Fibroblast of skin of right quadriceps (primary cell): ENCODE measurements at regions not wholly inside any gene's neighbourhood (a gene's known extent, or its start where the extent isn't known, plus 50 kb on each side); places are given as distances from the start of the nearest gene placed in this dataset.
A peak's percentile ranks its signal among the peaks of the same experiment; 100 is the strongest.

Experiments used
- DNase-seq: peaks from one replicate; pipeline ENCODE4 v3.0.0-alpha.2; 2013

DNA sequence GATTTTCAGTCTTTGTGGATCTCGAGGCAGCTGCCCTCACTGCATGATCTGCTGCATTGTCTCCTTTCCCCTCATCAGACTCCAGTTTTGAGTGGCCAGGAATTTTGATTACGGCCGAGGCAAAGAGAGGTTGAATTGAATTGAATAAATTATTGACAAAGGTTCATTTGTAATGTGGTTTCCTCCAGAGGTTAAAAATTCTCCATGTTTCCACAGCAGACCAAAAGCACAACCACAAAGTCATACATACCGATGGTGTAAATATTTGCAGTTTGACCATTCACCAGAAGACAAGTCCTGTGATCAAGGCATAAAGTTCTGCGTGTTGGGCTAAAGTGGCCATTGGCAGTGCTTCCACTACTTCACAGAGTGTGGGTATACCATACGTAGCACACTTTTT, 343.8 kb upstream of the MYT1L start:
- DNase-seq, result no peak

DNA sequence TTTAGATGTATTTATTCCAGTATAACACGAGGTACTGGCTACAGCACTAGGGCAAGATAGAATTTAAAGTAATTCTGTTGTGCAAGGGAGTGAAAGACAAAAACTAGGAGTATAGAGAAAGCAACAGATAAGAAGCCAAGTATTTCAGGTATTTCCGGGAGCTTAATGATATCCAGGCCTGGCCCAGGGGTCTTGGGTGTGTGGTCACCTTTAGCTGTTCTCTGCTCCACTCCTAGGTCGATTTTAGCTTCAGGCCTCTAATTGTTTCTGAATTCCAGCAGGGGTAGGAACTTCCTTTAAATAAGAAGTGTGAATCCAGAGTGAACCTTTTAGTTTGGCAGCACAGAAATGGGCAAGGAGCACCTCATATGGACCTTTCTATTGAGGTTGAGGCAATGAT, 342.3 kb upstream of the MYT1L start:
- no peak for DNase-seq

DNA sequence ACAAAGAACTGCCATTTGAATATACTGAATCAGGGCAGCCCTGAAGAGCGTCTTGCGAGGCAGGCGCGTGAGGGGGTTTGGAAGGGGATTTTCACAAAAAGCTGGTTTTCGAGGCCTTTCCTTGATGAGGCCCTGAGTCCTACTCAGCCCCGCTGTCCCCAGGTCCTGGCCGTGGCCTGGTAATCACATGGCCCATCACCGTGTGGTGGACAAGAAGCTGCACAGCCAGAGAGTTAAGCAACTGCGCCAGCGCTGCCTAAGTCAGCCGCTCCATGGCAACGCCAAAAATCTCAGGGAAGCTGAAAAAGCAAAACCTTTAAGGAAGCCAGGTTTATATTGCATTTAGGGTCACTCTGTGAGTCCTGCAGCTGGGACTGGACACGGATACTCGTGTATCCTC, 341.2 kb upstream of the MYT1L start:
- DNase-seq, result no peak

DNA sequence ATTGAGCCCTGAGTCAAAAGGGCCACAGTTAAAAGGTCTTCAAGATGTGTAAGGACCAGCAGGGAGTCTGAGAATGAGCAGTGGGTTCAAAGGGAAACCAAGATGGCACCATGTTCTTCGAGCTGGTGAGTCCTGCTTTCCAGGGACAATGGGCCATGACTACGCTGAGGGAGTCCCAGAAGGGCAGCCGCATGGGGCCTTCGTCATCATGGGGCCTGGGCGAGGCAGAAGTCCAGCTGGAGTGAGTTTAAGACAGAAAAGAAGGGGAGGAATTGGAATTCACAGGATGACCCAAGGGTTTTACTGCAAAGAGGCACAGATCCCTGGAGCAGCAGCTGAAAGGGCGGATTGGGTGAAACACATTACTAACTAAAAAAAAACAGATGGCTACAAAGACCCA, 340.8 kb upstream of the MYT1L start:
- DNase-seq, result no peak

DNA sequence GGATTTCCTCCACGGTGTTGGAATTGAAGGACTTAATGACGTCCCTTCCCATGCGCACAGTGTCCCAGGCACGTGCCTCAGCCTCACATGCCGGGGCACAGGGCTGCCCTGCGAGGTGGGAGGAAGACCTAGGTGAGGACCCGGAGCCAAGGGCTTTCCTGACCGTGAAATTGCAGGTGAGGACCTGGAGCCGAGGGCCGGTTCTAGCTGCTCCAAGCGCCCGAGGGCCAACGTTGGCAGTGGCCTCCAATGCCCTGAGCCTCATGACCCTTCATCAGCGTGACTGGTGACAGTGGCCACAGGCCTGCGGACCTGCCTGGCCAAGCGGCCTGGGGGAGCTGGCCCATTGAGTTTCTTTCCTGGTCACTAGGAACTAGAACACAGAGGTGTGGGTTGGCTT, 338.2 kb upstream of the MYT1L start:
- no peak for DNase-seq

DNA sequence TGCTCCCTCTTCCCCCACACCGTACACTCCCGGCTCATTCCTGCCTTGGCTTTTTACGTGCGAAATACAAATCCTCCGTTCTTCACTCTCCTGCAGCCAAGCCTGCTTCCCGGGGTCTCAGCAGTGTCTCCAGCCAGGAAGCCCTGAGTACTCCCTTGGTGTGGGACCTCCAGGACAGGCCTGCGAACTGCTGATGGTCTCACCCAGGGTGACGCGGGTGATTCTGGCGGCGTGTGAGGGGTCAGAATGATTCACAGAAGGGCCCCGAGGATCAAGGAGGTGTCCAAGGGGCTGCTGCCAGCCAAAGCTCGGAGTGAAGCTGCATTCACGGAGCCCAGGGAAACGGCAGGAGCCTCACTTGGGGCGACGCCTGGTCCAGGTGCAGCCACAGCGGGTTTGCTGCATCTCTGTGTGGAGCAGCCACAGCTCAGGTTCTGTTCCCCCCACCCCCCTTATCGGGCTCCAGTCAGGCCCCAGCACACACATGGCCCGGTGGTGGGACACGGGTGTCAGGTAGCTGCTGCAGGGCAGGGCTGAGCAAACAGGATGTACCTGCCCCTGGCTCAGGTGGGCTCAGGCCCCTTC, 337.7 kb upstream of the MYT1L start:
- DNase-seq, result no peak

DNA sequence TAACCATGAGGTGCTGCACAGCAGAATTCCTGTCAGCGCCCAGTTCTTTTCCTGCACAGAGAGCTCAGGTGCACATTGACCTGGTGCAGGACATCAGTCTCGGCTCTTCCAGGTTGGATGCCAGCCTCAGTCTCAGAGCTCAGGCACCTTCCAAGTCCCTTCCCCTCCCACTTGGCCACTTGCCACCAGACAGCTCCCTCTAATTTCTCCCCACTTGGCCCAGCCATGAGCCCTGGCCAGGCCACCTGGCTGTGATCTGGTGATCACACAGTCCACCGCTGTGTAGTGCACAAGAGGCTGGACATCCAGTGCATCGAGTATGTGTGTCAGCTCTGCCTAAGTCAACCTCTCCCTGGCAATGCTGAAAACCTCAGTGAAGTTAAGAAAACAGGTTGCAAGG, 336.6 kb upstream of the MYT1L start:
- DNase-seq, result no peak

DNA sequence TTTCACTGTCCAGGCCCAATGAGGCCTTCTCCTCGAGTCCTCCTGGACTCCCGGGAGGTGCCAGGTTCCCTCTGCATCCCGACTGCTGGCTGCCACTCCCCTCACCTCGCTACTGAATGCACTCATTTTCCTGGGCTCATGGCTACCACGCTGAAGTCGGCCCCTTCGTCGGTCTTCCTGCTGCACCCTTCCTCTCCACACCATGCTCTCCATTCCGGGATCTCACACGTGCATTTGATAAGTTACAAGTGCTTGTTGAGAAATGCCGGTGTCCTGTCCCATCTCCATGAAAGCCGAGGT, 334.7 kb upstream of the MYT1L start:
- DNase-seq, result no peak

DNA sequence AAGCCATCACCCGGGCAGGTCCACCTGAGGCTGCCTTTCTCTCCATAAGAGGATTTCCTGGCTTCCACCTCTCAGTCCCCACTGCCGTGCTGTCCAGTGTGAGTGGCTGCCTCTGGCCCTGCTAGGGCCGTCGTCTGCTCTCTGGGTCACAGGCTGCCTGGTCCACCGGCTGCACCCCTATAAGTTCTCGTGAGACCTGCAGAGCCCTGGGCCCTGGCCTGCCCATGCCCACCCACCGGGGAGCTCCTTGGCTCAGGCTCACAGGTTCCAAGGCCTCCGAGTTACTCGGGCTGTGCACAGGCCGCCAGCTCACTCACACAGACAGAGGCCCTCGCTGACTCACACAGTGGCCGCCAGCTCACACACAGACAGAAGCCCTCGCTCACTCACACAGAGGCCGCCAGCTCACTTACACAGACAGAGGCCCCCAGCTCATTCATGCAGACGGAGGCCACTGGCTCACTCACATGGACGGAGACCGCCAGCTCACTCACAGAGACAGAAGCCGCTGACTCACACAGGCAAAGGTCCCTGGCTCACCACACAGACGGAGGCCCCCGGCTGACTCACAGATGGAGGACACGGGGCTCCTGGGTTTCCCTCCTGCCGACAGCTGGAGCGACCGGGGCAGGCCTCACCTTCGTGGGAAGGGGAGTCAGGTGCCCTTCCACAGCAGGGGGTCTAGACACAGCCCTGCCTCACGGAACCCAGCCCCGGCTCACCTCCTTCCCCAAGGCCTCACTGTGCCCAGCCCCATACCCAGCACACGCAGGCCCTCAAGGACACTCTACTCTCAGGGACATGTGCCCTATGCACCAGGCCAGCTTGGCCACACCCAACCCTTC, 334.1 kb upstream of the MYT1L start:
- DNase-seq, result peak; percentile 56

DNA sequence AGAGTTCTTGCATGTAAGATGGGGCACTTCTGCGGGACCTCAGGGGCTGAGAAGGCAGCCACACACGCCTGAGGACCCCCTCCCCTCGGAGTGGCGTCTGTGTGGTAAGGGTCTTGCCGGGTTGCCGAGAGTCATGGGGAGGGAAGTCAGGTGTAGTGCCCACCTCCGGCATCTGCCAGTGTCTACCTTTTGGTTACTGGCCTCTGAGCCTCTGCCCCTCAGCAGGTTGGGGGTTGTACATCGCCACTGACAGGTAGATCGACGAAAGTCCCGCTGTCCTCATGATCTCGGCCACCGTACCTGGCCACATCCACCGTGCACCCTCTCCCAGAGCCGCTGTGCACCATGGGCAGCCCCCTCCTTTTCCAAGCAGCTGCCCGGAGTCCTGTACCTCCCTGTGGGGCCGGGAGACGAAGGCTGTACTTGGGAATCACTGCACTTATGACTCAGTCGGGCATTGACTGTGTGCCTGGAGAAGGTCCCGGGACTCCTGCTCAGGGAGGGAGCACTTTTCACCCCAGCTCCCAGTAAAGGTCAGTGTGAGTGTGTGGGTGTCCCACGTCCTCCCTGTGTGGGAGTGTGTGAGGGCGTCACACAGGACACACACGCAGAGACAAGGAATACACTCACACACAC, 332.4 kb upstream of the MYT1L start:
- no peak for DNase-seq

DNA sequence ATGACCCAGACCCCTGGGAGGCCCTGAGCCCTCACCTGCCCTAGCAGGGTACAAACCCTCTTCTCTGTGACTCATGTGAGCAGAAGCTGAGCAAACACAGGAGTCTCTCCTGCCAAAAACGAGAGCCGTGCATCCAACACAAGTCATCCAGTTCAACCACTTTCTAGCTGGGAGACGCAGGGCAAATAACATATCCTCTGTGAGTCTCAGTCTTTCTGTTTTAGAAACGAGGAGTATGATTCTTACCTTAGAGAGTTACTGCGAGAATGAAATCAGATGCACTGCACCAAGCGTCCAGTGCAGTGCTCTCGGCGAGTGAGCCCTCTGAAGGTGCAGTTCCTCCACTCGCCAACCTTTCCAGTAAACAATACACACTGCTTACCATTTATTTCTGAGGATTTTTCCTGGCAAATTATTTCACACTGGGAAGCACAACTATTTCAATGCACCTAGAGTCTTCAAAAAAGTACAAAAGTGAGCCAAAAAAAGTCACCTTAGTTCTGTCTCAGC, 331.8 kb upstream of the MYT1L start:
- no peak for DNase-seq

DNA sequence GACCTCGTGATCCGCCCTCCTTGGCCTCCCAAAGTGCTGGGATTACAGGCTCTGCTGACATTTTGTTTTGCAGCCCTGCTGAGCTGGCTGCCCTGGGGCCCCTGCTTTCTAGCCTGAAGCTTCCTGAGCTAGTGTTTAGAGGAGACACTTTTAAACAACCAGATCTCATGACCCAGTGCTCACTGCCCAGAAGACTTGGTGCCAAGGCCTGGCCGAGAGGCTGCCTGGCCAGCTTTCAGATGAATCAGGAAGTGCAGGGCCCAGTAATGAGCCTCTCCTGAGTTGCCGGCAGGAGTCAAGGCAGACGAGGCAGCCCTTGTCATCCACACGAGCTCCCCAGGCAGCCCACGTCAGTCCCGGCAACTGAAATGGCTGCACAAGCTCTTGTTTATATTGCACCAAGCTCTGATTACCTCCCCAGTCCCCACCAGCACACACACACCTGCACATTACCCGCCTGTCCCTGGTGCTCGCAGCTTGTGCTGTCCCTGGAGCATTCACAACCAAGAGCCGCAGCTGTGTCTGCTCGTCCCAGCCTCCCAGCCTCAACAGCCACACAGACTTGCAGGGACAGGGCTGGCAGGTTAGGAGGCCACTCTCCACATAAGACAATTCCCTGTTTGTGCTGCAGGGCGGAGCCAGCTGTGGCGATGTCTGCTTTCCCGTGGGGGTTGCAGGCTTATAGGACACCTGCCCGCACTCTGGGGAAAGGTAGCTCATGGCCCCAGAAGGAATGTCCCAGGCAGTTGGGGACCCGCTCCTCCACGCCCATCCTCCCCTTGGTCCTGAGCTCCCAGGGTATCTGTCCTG, 331.2 kb upstream of the MYT1L start:
- no peak for DNase-seq

DNA sequence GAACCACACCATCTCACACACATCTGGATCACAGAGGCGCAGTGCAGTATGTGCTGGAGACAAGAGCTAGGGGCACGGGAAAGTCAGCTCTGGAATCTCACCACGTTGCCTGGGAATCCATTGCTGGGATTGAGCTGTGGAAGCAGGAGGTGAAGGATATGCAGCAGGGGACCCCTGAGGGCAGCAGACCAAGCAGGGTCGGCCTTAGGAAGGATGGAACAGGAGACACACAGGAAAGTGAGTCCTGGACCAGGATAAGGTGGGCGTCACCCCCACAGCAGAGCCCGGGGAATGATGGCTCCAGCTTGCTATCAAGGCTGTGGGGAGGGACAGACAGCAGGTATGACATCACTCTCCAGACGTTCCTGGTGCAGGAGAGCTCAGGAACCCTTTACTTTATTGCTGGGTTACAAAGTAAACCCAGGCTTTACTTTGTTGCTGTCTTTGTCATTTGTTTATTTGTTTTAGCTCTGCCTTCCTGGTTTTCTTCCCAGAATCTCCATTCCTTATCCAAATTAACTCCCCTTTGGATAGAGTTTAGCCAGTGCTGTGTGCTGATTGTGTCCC, 329.8 kb upstream of the MYT1L start:
- no peak for DNase-seq

DNA sequence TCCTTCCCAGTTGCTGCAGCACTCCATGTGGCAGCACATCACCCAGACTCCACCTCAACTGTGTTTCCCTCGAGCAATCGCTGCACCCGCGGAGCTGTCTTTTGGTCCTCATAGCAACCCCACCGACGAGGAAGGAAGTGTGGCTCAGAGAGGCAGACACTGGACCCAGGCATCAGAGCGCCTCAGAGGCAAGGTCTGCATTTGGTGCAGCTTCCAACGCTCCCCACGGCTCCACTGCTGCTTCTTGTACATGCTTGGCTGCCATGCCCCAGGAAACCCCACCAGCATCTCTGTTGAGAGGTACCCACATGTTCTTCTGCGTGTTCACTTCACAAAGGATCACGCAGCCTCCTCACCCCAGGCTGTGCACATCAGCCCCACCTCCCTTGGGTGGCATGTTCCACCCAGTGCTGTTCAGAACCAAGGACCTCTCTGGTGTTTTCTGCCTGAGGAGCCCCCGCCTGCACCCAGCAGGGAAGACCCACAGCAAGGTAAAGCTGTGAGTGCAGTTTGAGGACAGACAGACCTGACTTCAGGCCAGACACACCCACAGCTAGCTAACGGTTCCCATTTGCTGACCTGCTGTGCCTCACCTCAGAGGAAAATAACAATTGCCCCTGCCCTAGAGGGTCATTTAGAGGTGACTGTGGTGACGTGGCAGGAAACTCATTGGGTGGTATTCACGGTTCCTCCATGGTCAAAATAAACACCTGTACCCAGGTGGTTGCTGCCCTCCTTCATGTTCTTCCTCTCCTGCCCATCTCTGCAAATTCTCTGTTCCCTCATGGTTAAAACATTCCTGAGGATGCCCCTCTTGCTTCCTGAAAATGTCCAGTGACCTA, 326.3 kb upstream of the MYT1L start:
- no peak for DNase-seq

DNA sequence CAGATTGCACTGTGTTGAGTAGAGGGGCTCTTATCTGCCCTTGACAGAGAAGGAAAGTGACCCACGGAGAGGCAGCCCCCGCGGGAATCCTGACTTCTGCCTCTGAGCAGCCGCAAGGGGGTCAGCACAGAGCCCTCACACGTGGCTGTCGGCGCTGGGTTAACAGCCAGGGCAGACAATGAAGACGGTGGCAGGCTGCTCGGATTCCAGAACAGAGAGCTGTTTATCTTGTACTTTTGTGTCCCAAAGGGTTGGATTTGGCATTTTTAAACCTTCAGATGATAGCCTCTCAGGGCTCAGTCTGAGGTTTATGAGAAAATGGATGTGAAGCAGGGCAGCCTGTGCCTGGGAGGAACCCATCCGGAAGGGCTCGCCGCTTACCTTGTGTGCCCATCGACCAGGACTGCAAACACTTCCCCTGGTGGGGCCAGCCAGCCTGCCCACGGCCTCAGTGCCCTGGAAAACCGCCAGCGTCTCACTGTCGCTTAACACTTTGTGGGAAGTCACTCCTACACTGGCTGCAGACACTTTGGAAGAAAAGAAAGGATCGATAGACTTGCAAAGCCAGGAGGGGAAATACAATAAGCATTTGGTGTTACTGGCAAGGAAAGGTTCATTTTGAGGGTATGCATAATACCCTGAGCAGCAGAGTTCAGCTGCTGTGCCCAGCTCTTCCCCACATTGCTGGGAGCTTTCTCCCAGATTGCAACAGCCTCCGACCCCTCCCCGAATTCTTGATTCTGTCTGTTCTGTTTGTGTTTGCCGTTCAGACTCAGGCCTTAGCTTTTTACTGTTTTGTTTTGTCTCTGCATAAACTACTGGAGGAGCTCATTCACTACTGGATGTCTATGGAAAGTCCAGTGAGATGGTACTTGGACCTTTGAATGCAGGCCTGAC, 325.3 kb upstream of the MYT1L start:
- DNase-seq, result no peak

DNA sequence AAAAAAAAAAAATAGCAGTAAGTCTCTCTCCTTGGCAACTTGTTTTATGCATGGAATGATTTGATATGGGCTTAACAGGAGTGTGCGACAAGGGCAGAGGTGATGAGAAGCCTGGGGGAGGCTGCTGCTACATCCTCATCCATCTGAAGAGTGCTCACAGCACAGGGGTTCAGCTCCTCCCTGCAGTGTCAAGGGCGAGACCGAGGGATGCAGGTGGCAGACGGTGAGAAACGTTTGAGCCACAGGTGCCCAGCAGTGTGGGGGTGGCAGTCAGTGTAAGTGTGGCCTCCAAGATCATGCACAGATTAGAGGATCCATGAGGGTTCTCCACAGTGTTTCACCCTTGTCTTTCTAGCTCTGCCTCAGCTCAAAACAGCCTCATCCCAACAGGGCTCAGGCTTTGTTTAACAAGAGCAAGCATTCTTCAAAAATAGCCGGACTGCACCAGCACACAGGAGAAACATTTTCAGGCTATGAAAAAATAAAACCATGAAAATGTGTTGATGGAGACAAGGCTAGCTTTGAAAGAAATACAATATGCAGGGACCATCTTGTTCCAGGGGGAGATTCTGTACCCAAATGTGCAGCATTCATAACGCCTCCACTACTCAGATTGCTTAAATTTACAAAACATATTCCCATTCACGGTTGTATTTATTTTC, 324.5 kb upstream of the MYT1L start:
- DNase-seq, result no peak

DNA sequence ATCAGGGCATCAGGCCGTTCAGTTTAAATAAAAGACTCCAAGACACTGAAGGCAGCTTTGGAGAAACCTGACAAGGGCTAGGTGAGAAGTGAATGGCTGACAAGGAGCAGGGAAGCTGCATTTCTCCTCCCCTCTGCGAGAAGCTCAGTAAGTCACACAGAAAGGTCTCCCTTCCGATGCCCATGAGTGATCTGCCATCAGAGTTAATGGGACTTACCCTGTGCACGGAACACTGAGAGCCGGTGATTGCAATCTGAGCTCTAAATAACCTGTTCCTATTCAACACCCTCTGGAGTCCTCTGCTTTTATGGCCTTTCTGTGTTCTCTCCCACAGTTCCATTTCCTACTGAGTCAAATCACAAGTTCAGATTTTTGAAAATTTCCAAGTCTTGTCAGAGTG, 322.2 kb upstream of the MYT1L start:
- no peak for DNase-seq

DNA sequence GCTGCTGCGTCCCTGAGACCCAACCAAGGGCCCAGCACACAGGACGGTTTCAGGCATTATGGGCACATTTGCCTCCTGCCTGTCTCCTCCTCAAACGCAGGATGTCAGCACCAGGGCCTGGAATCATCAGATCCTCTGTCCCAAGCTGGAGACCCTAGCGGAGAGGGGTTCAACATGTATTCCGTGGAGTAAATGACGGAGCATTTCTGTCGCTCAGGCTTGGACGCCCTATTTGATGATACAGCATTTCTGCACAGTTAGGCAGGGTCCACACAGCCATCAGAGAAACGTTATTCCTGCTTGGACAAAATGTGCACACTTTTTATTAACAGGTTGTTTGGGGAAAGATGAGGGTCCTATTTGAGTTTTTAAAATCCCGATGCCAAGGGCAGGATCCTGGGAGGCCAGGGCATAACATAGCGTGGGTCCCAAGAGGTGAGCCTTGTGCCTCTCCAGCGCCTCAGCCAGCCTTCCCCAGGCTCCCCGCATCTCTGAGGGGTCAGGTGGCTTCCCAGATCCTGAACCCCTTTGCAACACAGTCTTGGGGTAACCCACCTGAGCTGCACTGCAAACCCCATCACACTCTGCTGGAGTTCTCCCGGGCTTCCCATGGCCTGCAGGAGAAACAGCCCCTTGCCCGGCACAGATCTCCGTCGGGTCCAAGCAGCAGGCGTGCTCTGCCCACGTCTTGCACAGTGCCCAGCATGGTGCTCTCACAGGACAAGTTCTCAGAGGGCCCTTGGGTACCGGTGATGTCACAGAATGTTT, 319.7 kb upstream of the MYT1L start:
- DNase-seq, result no peak
